ENCODE measurements at regions not wholly inside any gene's neighbourhood (a gene's known extent, or its start where the extent isn't known, plus 50 kb on each side); places are given as distances from the start of the nearest gene placed in this dataset.

DNA sequence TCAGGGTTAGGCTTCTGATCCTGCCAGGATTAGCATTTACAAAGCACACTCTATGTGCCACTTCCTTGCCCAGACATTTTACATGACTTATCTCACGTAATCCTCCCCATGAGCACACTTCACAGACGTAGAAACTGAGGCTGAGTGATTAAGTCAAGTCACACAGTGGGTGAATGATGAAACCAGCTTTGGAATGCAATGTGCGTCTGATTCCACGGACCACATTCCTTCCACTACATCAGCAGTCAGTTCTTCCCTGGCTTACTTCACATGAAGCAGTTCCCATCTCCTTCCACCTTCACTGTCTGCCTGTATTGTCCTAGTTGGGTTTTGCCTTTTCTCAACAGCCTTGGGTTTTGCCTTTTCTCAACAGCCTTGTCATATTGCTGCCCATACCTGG is 134.3 kb upstream of the PPARGC1A start:
- in situ Hi-C loops (cut with HindIII; ENCODE audit: low sequenced_read_pairs): no loop called here
- H3K4me3 ChIP-seq (ENCODE audit: low read depth, low read length): no peak overlapping the region
- no peak for DNase-seq (ENCODE audit: low read depth, low spot score)
- TF ChIP-seq, protein P1, sequence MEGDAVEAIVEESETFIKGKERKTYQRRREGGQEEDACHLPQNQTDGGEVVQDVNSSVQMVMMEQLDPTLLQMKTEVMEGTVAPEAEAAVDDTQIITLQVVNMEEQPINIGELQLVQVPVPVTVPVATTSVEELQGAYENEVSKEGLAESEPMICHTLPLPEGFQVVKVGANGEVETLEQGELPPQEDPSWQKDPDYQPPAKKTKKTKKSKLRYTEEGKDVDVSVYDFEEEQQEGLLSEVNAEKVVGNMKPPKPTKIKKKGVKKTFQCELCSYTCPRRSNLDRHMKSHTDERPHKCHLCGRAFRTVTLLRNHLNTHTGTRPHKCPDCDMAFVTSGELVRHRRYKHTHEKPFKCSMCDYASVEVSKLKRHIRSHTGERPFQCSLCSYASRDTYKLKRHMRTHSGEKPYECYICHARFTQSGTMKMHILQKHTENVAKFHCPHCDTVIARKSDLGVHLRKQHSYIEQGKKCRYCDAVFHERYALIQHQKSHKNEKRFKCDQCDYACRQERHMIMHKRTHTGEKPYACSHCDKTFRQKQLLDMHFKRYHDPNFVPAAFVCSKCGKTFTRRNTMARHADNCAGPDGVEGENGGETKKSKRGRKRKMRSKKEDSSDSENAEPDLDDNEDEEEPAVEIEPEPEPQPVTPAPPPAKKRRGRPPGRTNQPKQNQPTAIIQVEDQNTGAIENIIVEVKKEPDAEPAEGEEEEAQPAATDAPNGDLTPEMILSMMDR (IDR thresholded peaks at IDR 0.05; ENCODE audit: low read depth, low read length): no peak

DNA sequence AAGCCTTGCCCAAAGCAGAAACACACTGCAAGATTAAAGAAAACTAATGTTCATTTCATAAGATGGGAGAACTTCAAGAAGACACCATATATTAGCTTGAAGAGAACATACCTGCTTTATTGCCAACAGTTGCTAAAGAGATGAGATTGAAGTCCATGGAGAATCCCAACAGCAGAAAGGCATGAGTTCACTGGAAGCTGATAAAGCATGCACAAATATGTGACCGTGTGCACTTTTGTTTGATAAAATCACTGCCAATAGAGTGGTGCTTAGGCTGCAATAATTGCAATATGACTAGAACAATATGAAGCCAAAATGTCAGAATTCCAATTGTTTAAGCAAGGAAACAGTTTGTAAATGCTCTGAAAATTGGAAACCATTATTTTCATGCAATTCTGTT is 125.9 kb upstream of the PPARGC1A start:
- TF ChIP-seq, protein P1 (IDR thresholded peaks at IDR 0.05; ENCODE audit: low read depth, low read length): no peak
- no peak for DNase-seq (ENCODE audit: low read depth, low spot score)
- in situ Hi-C loops (cut with HindIII; ENCODE audit: low sequenced_read_pairs): no loop called here
- no peak overlapping the region for H3K4me3 ChIP-seq (ENCODE audit: low read depth, low read length)

DNA sequence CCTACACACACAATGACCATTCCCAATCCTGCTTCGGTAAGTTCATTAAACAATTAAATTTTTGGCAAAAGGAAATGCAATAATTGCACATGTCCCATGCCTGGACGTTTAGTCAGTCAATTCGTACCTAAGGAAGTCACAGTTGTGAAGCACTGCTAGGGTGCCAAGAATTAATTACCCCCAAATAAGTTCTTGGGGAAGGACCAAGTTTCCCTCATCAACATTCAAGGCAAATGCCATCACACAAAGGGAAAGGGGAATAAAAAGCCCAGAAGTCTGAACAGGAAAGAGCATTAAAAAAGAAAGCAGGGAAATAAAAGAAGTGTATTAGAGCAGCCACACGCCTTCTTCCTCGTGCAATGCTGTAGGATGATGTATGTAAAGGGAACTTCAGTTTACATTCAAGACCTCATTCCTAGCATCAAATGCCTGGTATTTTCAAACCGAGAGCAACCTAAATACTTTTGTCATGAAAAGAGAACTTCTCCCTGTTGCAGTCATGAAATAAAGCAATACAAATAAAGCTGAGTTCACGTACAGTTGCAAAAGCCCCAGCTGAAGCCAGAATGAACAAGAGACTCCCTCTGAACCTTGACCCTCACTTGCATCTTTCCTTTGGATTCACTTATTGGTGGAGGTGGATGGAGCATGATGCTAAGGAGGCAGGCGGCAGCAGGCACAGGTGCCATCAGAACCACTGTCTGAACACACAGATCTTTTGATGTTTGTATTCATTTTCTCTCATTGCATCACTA is 124.0 kb upstream of the PPARGC1A start:
- in situ Hi-C loops (cut with HindIII; ENCODE audit: low sequenced_read_pairs): no loop called here
- no peak for DNase-seq (ENCODE audit: low read depth, low spot score)
- TF ChIP-seq, protein P1 (IDR thresholded peaks at IDR 0.05; ENCODE audit: low read depth, low read length): no peak
- no peak overlapping the region for H3K4me3 ChIP-seq (ENCODE audit: low read depth, low read length)

DNA sequence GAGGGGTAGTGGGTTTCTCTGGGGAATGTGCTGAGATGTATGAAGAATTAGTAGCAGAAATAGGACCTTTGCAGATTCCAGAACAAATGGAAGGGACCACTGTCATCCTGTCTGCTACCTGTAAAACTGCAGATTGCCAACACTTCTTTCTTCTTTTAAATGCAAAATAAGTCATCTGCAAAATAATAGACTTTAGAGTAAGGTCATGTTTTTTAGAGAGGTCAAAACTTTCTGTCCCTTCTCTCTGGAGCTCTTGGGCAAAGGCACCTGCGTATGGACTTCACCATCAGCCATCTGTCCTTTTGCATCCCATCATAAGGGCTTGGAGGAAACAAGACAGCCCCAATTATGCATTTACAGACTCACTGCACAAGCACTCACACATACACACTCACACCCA is 121.1 kb upstream of the PPARGC1A start:
- H3K4me3 ChIP-seq (ENCODE audit: low read depth, low read length): no peak overlapping the region
- no peak for DNase-seq (ENCODE audit: low read depth, low spot score)
- TF ChIP-seq, protein P1 (IDR thresholded peaks at IDR 0.05; ENCODE audit: low read depth, low read length): no peak
- in situ Hi-C loops (cut with HindIII; ENCODE audit: low sequenced_read_pairs): no loop called here

DNA sequence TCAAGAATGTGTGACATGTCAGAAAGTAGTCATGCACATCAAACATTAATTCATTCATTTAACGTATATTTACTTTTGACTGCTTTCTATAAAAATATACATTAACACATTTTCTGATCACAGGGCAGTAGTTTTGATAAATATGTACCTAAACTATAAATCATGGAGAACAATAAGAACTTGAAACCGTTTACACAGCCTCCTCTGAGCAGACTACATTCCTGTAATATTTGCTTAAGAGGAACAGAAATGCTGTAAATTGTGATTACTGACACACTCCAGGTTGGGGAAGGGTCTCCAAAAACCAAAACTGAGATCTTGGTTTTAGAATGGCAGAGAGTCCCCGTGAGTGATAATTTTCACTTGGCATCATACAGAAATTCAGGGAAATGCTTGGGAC is 120.7 kb upstream of the PPARGC1A start:
- TF ChIP-seq, protein P1 (IDR thresholded peaks at IDR 0.05; ENCODE audit: low read depth, low read length): no peak
- H3K4me3 ChIP-seq (ENCODE audit: low read depth, low read length): no peak overlapping the region
- in situ Hi-C loops (cut with HindIII; ENCODE audit: low sequenced_read_pairs): no loop called here

DNA sequence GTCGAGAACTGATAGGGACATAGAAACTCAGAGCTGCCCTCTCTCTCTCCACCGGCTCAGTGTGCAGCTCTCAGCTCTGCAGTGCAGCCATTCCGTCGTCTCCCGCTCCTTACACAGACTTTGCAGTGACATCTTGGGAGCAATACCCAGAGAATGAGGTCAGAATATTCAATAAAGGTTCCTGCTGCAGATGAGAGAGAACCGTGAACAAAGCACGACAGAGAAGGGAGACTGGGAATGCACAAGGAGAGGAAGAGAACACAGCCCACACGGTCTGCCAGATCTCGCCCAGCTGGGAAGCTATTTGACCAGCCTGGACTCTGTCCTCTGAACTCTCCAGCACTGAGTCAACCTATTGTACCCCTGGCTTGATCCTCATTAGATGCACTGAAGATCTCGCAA is 118.0 kb upstream of the PPARGC1A start:
- in situ Hi-C loops (cut with HindIII; ENCODE audit: low sequenced_read_pairs): no loop called here
- H3K4me3 ChIP-seq (ENCODE audit: low read depth, low read length): no peak overlapping the region
- no peak for DNase-seq (ENCODE audit: low read depth, low spot score)
- TF ChIP-seq, protein P1 (IDR thresholded peaks at IDR 0.05; ENCODE audit: low read depth, low read length): no peak

More for the DNA sequence above, 120.7 kb upstream of the PPARGC1A start:
- no peak for DNase-seq (ENCODE audit: low read depth, low spot score)
